ENCODE measurements at regions not wholly inside any gene's neighbourhood (a gene's known extent, or its start where the extent isn't known, plus 50 kb on each side); places are given as distances from the start of the nearest gene placed in this dataset.
"Not testable (repeated sequence)": the region's sequence is repeated elsewhere in the genome, so short reads cannot be mapped to it uniquely, and the experiment has no call there.

DNA sequence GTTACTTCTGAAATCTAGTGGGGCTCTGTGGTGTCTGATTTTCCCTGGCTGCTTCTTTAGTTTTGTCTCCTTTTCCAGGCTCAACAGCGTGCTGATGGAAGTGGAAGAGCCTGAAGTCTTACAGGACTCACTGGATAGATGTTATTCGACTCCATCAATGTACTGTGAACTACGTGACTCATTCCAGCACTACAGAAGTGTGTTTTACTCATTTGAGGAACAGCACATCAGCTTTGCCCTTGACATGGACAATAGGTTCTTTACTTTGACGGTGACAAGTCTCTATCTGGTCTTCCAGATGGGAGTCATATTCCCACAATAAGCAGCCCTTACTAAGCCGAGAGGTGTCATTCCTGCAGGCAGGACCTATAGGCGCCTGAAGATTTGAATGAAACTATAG lies 51.1 kb downstream of the NBPF8 start:
- H3K4me3 ChIP-seq (ENCODE audit: low read length in 2 of 2); H3K9me3 ChIP-seq (ENCODE audit: control insufficient read depth in 2 of 2, insufficient read depth in 1 of 2, low read length in 1 of 2); H3K4me1 ChIP-seq (ENCODE audit: control insufficient read depth in 2 of 2, insufficient read depth in 2 of 2, low read length in 2 of 2); DNase-seq (ENCODE audit: low read depth in 6 of 9, low spot score in 9 of 9); H3K27me3 ChIP-seq (ENCODE audit: control insufficient read depth in 2 of 2, insufficient read depth in 1 of 2, low read length in 1 of 2); H3K27ac ChIP-seq (ENCODE audit: low read depth in 1 of 2, low read length in 1 of 2); H3K36me3 ChIP-seq (ENCODE audit: control insufficient read depth in 2 of 2, insufficient read depth in 2 of 2, low read length in 1 of 2): not testable (repeated sequence)
- 97% methylated on average over 6 of the region's 6 CpGs for WGBS

DNA sequence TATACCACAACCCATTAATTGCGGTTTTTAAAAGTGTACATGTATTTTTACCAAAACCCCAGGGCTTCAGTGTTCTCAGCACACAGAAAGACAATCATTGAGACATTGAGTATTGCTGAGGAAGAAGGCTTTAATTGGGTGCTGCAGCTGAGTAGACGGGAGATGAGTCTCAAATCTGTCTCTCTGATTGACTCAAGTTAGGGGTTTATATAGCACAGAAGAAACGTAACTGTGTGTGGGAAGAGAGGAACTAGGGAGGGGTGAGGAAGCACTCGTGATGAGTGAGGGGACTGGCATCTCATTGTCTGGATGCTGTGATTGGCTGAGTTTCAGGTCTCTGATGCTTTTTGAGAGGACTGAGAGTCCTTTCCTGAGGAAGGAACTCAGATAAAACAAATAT lies 62.8 kb downstream of the NBPF8 start:
- H3K27me3 ChIP-seq (ENCODE audit: control insufficient read depth in 2 of 2, insufficient read depth in 1 of 2, low read length in 1 of 2); DNase-seq (ENCODE audit: low read depth in 6 of 9, low spot score in 9 of 9); H3K36me3 ChIP-seq (ENCODE audit: control insufficient read depth in 2 of 2, insufficient read depth in 2 of 2, low read length in 1 of 2); H3K4me3 ChIP-seq (ENCODE audit: low read length in 2 of 2); H3K4me1 ChIP-seq (ENCODE audit: control insufficient read depth in 2 of 2, insufficient read depth in 2 of 2, low read length in 2 of 2); H3K27ac ChIP-seq (ENCODE audit: low read depth in 1 of 2, low read length in 1 of 2); H3K9me3 ChIP-seq (ENCODE audit: control insufficient read depth in 2 of 2, insufficient read depth in 1 of 2, low read length in 1 of 2): not testable (repeated sequence)
- WGBS = 93% methylated on average over 4 of the region's 4 CpGs

- DNase-seq (ENCODE audit: low read depth in 6 of 9, low spot score in 9 of 9); H3K36me3 ChIP-seq (ENCODE audit: control insufficient read depth in 2 of 2, insufficient read depth in 2 of 2, low read length in 1 of 2); H3K27ac ChIP-seq (ENCODE audit: low read depth in 1 of 2, low read length in 1 of 2); H3K4me1 ChIP-seq (ENCODE audit: control insufficient read depth in 2 of 2, insufficient read depth in 2 of 2, low read length in 2 of 2); H3K27me3 ChIP-seq (ENCODE audit: control insufficient read depth in 2 of 2, insufficient read depth in 1 of 2, low read length in 1 of 2); H3K9me3 ChIP-seq (ENCODE audit: control insufficient read depth in 2 of 2, insufficient read depth in 1 of 2, low read length in 1 of 2); H3K4me3 ChIP-seq (ENCODE audit: low read length in 2 of 2): not testable (repeated sequence)
- whole genome bisulfite sequencing = 100% methylated on average over 4 of the region's 5 CpGs
Measured at GRCh38 chr1:120478400-120478799, 63.6 kb downstream of the NBPF8 start.

DNA sequence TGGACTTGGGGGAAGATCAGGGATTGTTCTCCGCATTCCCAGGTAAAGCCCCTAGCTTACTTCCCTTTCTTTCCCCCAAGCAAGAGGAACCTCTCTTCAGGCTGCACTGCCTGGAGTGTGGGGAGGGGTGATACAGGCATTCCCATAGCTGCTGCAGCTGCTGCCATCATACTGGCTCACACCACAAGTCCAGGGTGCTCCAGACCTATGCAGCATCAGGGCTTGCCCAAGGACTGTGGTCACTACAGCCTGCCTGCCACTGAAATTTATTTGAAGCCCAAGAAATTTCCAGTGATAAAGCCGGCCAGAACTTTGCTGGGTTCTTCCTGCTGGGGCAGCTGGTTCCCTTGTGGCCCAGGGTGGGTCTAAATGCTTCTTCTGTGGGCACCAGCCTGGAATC lies 72.7 kb downstream of the NBPF8 start:
- H3K4me3 ChIP-seq (ENCODE audit: low read length in 2 of 2); H3K4me1 ChIP-seq (ENCODE audit: control insufficient read depth in 2 of 2, insufficient read depth in 2 of 2, low read length in 2 of 2); H3K9me3 ChIP-seq (ENCODE audit: control insufficient read depth in 2 of 2, insufficient read depth in 1 of 2, low read length in 1 of 2); DNase-seq (ENCODE audit: low read depth in 6 of 9, low spot score in 9 of 9); H3K27ac ChIP-seq (ENCODE audit: low read depth in 1 of 2, low read length in 1 of 2); H3K36me3 ChIP-seq (ENCODE audit: control insufficient read depth in 2 of 2, insufficient read depth in 2 of 2, low read length in 1 of 2); H3K27me3 ChIP-seq (ENCODE audit: control insufficient read depth in 2 of 2, insufficient read depth in 1 of 2, low read length in 1 of 2): not testable (repeated sequence)
- 100% methylated on average over 1 of the region's 2 CpGs for WGBS

- H3K27ac ChIP-seq (ENCODE audit: low read depth in 1 of 2, low read length in 1 of 2); DNase-seq (ENCODE audit: low read depth in 6 of 9, low spot score in 9 of 9); H3K4me3 ChIP-seq (ENCODE audit: low read length in 2 of 2); H3K9me3 ChIP-seq (ENCODE audit: control insufficient read depth in 2 of 2, insufficient read depth in 1 of 2, low read length in 1 of 2); H3K27me3 ChIP-seq (ENCODE audit: control insufficient read depth in 2 of 2, insufficient read depth in 1 of 2, low read length in 1 of 2); H3K4me1 ChIP-seq (ENCODE audit: control insufficient read depth in 2 of 2, insufficient read depth in 2 of 2, low read length in 2 of 2); H3K36me3 ChIP-seq (ENCODE audit: control insufficient read depth in 2 of 2, insufficient read depth in 2 of 2, low read length in 1 of 2): not testable (repeated sequence)
- WGBS = 99% methylated on average over 8 of the region's 8 CpGs
Measured at GRCh38 chr1:120489217-120489616, 74.4 kb downstream of the NBPF8 start.

DNA sequence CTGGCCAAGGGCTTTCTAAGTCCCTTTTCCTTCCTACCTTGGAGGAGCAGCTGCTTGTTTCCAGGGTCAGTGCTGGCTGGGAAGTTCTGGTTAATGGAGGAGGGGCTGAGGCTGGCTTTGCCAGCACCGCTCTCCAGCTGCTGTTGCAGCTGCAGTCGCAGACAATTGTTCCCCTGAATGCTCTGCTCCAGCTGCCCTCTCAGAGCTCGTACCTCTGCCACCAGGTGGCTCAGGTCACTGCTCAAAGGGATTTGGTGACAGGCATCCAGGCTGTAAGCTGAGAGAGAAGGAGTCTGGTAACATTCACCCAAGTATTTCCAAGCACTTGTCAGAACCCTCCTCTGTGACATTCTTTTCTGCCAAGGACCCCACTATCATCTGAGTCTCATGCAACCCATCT lies 82.3 kb downstream of the NBPF8 start:
- H3K36me3 ChIP-seq (ENCODE audit: control insufficient read depth in 2 of 2, insufficient read depth in 2 of 2, low read length in 1 of 2); H3K27ac ChIP-seq (ENCODE audit: low read depth in 1 of 2, low read length in 1 of 2); H3K4me1 ChIP-seq (ENCODE audit: control insufficient read depth in 2 of 2, insufficient read depth in 2 of 2, low read length in 2 of 2); H3K27me3 ChIP-seq (ENCODE audit: control insufficient read depth in 2 of 2, insufficient read depth in 1 of 2, low read length in 1 of 2); H3K9me3 ChIP-seq (ENCODE audit: control insufficient read depth in 2 of 2, insufficient read depth in 1 of 2, low read length in 1 of 2); H3K4me3 ChIP-seq (ENCODE audit: low read length in 2 of 2); DNase-seq (ENCODE audit: low read depth in 6 of 9, low spot score in 9 of 9): not testable (repeated sequence)
- no CpG with 5 or more reads among the region's 3 CpGs for WGBS

- 95% methylated on average over 2 of the region's 3 CpGs for WGBS
- H3K9me3 ChIP-seq (ENCODE audit: control insufficient read depth in 2 of 2, insufficient read depth in 1 of 2, low read length in 1 of 2); H3K4me1 ChIP-seq (ENCODE audit: control insufficient read depth in 2 of 2, insufficient read depth in 2 of 2, low read length in 2 of 2); H3K4me3 ChIP-seq (ENCODE audit: low read length in 2 of 2); H3K36me3 ChIP-seq (ENCODE audit: control insufficient read depth in 2 of 2, insufficient read depth in 2 of 2, low read length in 1 of 2); H3K27me3 ChIP-seq (ENCODE audit: control insufficient read depth in 2 of 2, insufficient read depth in 1 of 2, low read length in 1 of 2); H3K27ac ChIP-seq (ENCODE audit: low read depth in 1 of 2, low read length in 1 of 2); DNase-seq (ENCODE audit: low read depth in 6 of 9, low spot score in 9 of 9): not testable (repeated sequence)
Measured at GRCh38 chr1:120503284-120503683, 88.4 kb downstream of the NBPF8 start.

GRCh38 chr1:120506352-120506751 lies 91.5 kb downstream of the NBPF8 start:
- 94% methylated on average over 2 of the region's 2 CpGs for WGBS
- not testable (repeated sequence) for H3K9me3 ChIP-seq (ENCODE audit: control insufficient read depth in 2 of 2, insufficient read depth in 1 of 2, low read length in 1 of 2)

DNA sequence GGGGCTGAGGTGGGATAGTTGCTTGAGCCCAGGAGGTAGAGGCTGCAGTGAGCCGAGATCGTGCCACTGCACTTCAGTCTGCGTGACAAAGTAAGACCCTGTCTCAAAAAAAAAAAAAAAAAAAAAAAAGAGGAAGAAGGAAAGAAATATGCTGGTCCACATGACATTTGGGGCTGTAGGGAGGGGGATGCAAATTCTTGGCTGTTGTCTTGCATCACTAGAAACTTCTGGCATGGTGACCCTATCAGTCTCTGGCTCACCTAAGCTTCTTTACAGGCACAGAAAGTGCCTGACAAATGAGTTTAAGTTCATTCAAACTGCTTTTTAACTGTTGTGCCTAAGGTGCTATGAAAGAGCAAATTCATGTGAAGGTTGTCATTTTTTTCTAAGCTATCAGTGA lies 93.5 kb downstream of the NBPF8 start:
- whole genome bisulfite sequencing = 96% methylated on average over 3 of the region's 3 CpGs

More at GRCh38 chr1:120506352-120506751, 91.5 kb downstream of the NBPF8 start:
- H3K4me1 ChIP-seq (ENCODE audit: control insufficient read depth in 2 of 2, insufficient read depth in 2 of 2, low read length in 2 of 2); H3K4me3 ChIP-seq (ENCODE audit: low read length in 2 of 2); H3K36me3 ChIP-seq (ENCODE audit: control insufficient read depth in 2 of 2, insufficient read depth in 2 of 2, low read length in 1 of 2); H3K27ac ChIP-seq (ENCODE audit: low read depth in 1 of 2, low read length in 1 of 2); H3K27me3 ChIP-seq (ENCODE audit: control insufficient read depth in 2 of 2, insufficient read depth in 1 of 2, low read length in 1 of 2); DNase-seq (ENCODE audit: low read depth in 6 of 9, low spot score in 9 of 9): not testable (repeated sequence)

GRCh38 chr1:120509258-120509657 lies 94.4 kb downstream of the NBPF8 start:
- H3K4me3 ChIP-seq (ENCODE audit: low read length in 2 of 2); H3K27me3 ChIP-seq (ENCODE audit: control insufficient read depth in 2 of 2, insufficient read depth in 1 of 2, low read length in 1 of 2); DNase-seq (ENCODE audit: low read depth in 6 of 9, low spot score in 9 of 9); H3K9me3 ChIP-seq (ENCODE audit: control insufficient read depth in 2 of 2, insufficient read depth in 1 of 2, low read length in 1 of 2); H3K27ac ChIP-seq (ENCODE audit: low read depth in 1 of 2, low read length in 1 of 2); H3K4me1 ChIP-seq (ENCODE audit: control insufficient read depth in 2 of 2, insufficient read depth in 2 of 2, low read length in 2 of 2); H3K36me3 ChIP-seq (ENCODE audit: control insufficient read depth in 2 of 2, insufficient read depth in 2 of 2, low read length in 1 of 2): not testable (repeated sequence)
- WGBS = 97% methylated on average over 2 of the region's 5 CpGs

More for the DNA sequence above, 93.5 kb downstream of the NBPF8 start:
- not testable (repeated sequence) for H3K4me3 ChIP-seq (ENCODE audit: low read length in 2 of 2); H3K9me3 ChIP-seq (ENCODE audit: control insufficient read depth in 2 of 2, insufficient read depth in 1 of 2, low read length in 1 of 2); H3K4me1 ChIP-seq (ENCODE audit: control insufficient read depth in 2 of 2, insufficient read depth in 2 of 2, low read length in 2 of 2); H3K27ac ChIP-seq (ENCODE audit: low read depth in 1 of 2, low read length in 1 of 2); DNase-seq (ENCODE audit: low read depth in 6 of 9, low spot score in 9 of 9); H3K27me3 ChIP-seq (ENCODE audit: control insufficient read depth in 2 of 2, insufficient read depth in 1 of 2, low read length in 1 of 2); H3K36me3 ChIP-seq (ENCODE audit: control insufficient read depth in 2 of 2, insufficient read depth in 2 of 2, low read length in 1 of 2)

Measured in thymus (tissue), 11 donors.